C4-2B (cell line): ENCODE measurements at regions not wholly inside any gene's neighbourhood (a gene's known extent, or its start where the extent isn't known, plus 50 kb on each side); places are given as distances from the start of the nearest gene placed in this dataset.

Experiments
- ZFX ChIP-seq: fragments of 450-650 bp; IDR thresholded peaks from 2 replicates; pipeline ENCODE4 v1.6.1; 2017
- TF ChIP-seq, protein P1 (sequence below): fragments of 450-650 bp; conservative IDR thresholded peaks from 2 replicates; pipeline ENCODE4 v1.5.1; 2017; ENCODE audit warnings: mild to moderate bottlenecking

- TF ChIP-seq, protein P1, sequence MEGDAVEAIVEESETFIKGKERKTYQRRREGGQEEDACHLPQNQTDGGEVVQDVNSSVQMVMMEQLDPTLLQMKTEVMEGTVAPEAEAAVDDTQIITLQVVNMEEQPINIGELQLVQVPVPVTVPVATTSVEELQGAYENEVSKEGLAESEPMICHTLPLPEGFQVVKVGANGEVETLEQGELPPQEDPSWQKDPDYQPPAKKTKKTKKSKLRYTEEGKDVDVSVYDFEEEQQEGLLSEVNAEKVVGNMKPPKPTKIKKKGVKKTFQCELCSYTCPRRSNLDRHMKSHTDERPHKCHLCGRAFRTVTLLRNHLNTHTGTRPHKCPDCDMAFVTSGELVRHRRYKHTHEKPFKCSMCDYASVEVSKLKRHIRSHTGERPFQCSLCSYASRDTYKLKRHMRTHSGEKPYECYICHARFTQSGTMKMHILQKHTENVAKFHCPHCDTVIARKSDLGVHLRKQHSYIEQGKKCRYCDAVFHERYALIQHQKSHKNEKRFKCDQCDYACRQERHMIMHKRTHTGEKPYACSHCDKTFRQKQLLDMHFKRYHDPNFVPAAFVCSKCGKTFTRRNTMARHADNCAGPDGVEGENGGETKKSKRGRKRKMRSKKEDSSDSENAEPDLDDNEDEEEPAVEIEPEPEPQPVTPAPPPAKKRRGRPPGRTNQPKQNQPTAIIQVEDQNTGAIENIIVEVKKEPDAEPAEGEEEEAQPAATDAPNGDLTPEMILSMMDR, result no peak
- no peak for TF ChIP-seq ZFX
Measured at GRCh38 chr7:149683181-149683580, 90.2 kb downstream of the ZNF467 start.
